Endothelial cell of umbilical vein (primary cell): ENCODE measurements at regions not wholly inside any gene's neighbourhood (a gene's known extent, or its start where the extent isn't known, plus 50 kb on each side); places are given as distances from the start of the nearest gene placed in this dataset.

Experiments used
- BruUV-seq: library from RNA; stranded (reverse); fragments of 400-500 nt; replicated peaks from 2 replicates; lab custom pipeline; 2021; lab: Mats Ljungman, UMichigan
- CTCF ChIA-PET: fragments of 300-600, 350-600 bp; sonication (Branson Sonifier 250); formaldehyde crosslinking; loops from one replicate; lab custom pipeline; 2021; ENCODE audit warnings: antibody characterized with exemption, inconsistent platforms; lab: Charles Lee
- POLR2A ChIA-PET: fragments of 300-600, 350-600 bp; sonication (Branson Sonifier 250); formaldehyde crosslinking; loops from one replicate; lab custom pipeline; 2021; ENCODE audit warnings: antibody characterized with exemption, inconsistent platforms; lab: Charles Lee
- DNase-seq: peaks from one replicate; pipeline ENCODE4 v3.0.0-alpha.2; 2011; ENCODE audit warnings: low read depth, low spot score
- FAIRE-seq: peaks from 2 replicates; lab custom pipeline; 2011; peaks lifted over from hg19 to GRCh38; lab: Jason Lieb, UNC
- H2AFZ ChIP-seq: 2 replicates; pipeline ENCODE4 v1.6.0; 2012; ENCODE audit warnings: low read depth, low read length, control low read depth, inconsistent platforms
- H3K27ac ChIP-seq: 2 replicates; pipeline ENCODE4 v1.5.1; 2011; ENCODE audit warnings: low read depth, mild to moderate bottlenecking, control low read depth, low read length, moderate library complexity; ENCODE audit not compliant: insufficient read depth
- H3K27me3 ChIP-seq, 2 experiments: 2 replicates each; pipeline versions ENCODE4 v1.6.0 to v1.6.1; 2011; ENCODE audit warnings: low read length in 2 of 2, mixed read lengths in 1 of 2; ENCODE audit not compliant: control insufficient read depth in 2 of 2, insufficient read depth in 2 of 2
- H3K36me3 ChIP-seq, 2 experiments: 2 replicates in 1 of 2; 3 replicates in 1 of 2; pipeline ENCODE4 v1.5.1; 2011; ENCODE audit warnings: low read length in 2 of 2, mild to moderate bottlenecking in 1 of 2, moderate library complexity in 1 of 2; ENCODE audit not compliant: control insufficient read depth in 2 of 2, insufficient read depth in 2 of 2; ENCODE audit errors: extremely low read depth in 1 of 2
- H3K4me1 ChIP-seq: 3 replicates; pipeline ENCODE4 v1.5.1; 2011; ENCODE audit warnings: mild to moderate bottlenecking, low read length; ENCODE audit not compliant: control insufficient read depth, insufficient read depth; ENCODE audit errors: extremely low read depth
- H3K4me2 ChIP-seq: 2 replicates; pipeline ENCODE4 v1.6.1; 2011; ENCODE audit warnings: low read length, control low read depth, mixed read lengths; ENCODE audit not compliant: insufficient read depth
- H3K4me3 ChIP-seq, 3 experiments: fragments of 200-600 bp in 1 of 3; sonication (generic), shearing (Covaris generic) in 1 of 3; replicated peaks in 1 of 3; 2 replicates each; pipeline ENCODE4 v1.5.1; 2011 to 2016; ENCODE audit warnings: control low read depth in 3 of 3, low read length in 3 of 3, mild to moderate bottlenecking in 2 of 3, inconsistent platforms in 1 of 3, low read depth in 1 of 3, moderate library complexity in 1 of 3; ENCODE audit not compliant: insufficient read depth in 1 of 3
- H3K79me2 ChIP-seq: 2 replicates; pipeline ENCODE4 v1.6.0; 2012; ENCODE audit warnings: low read length, inconsistent platforms; ENCODE audit not compliant: control insufficient read depth, insufficient read depth
- H3K9ac ChIP-seq: replicated peaks from 2 replicates; pipeline ENCODE3; 2011; ENCODE audit warnings: low read length, control low read depth; ENCODE audit not compliant: insufficient read depth; ENCODE audit errors: extremely low read depth
- H3K9me1 ChIP-seq: replicated peaks from 3 replicates; pipeline ENCODE4 v1.6.0; 2011; ENCODE audit warnings: mild to moderate bottlenecking, low read length; ENCODE audit not compliant: control insufficient read depth, insufficient read depth; ENCODE audit errors: extremely low read depth
- H3K9me3 ChIP-seq: replicated peaks from 2 replicates; pipeline ENCODE4 v1.5.1; 2012; ENCODE audit warnings: low read length, inconsistent platforms; ENCODE audit not compliant: control insufficient read depth, insufficient read depth
- H4K20me1 ChIP-seq: replicated peaks from 2 replicates; pipeline ENCODE3; 2011; ENCODE audit warnings: mild to moderate bottlenecking, low read length; ENCODE audit not compliant: control insufficient read depth, insufficient read depth; ENCODE audit errors: extremely low read depth
- CTCF ChIP-seq, 2 donors: IDR thresholded peaks; 1 replicate in 1 of 2; 2 replicates in 1 of 2; pipeline ENCODE4 v1.5.1; 2011; ENCODE audit warnings: low read length in 2 of 2, mild to moderate bottlenecking in 2 of 2, moderate library complexity in 2 of 2, control low read depth in 1 of 2, inconsistent platforms in 1 of 2, low read depth in 1 of 2; ENCODE audit not compliant: insufficient read depth in 1 of 2; ENCODE audit errors: extremely low read depth in 1 of 2
- EZH2 ChIP-seq: IDR thresholded peaks from 2 replicates; pipeline ENCODE4 v1.6.1; 2012; ENCODE audit warnings: borderline replicate concordance, low read depth, mild to moderate bottlenecking, moderate library complexity, low read length, inconsistent platforms; ENCODE audit not compliant: severe bottlenecking
- FOS ChIP-seq: IDR thresholded peaks from 2 replicates; pipeline ENCODE4 v1.6.1; 2011; ENCODE audit warnings: mild to moderate bottlenecking, low read length, moderate library complexity, borderline replicate concordance; ENCODE audit not compliant: insufficient read depth
- GATA2 ChIP-seq: IDR thresholded peaks from 2 replicates; pipeline ENCODE4 v1.7.0; 2011; ENCODE audit warnings: low read depth, mild to moderate bottlenecking, moderate library complexity, mixed read lengths, low read length; ENCODE audit not compliant: insufficient read length, insufficient read depth
- JUN ChIP-seq: IDR thresholded peaks from 2 replicates; pipeline ENCODE4 v1.6.1; 2011; ENCODE audit warnings: borderline replicate concordance, low read depth; ENCODE audit not compliant: insufficient read length, insufficient read depth
- MAX ChIP-seq: IDR thresholded peaks from 2 replicates; pipeline ENCODE4 v1.6.1; 2011; ENCODE audit not compliant: insufficient read depth, insufficient read length
- MYC ChIP-seq: IDR thresholded peaks from one replicate; pipeline ENCODE4 v1.6.1; 2011; ENCODE audit warnings: mild to moderate bottlenecking, low read depth, low read length
- POLR2A ChIP-seq: IDR thresholded peaks from 2 replicates; pipeline ENCODE4 v1.6.1; 2012; ENCODE audit warnings: low read depth, mild to moderate bottlenecking, control low read depth, low read length
- POLR2AphosphoS5 ChIP-seq: IDR thresholded peaks from 2 replicates; pipeline ENCODE4 v1.6.1; 2012; ENCODE audit warnings: low read depth, mild to moderate bottlenecking, control low read depth, low read length, moderate library complexity; ENCODE audit not compliant: insufficient read depth
- dilution Hi-C: fragments of 300-500 bp; cut with MboI; formaldehyde crosslinking; loops from one replicate; pipeline ENCODE4 v1.15.0; 2019; ENCODE audit warnings: low sequenced_read_pairs; ENCODE audit not compliant: extremely low pct_ligation_motif_present
- intact Hi-C: fragments of 100-400 bp; cut with micrococcal nuclease; formaldehyde crosslinking; loops from one replicate; pipeline ENCODE4 v1.10.0; 2022

GRCh38 chr3:95167748-95168147 lies 1104.9 kb downstream of the NSUN3 start:
- FAIRE-seq (no peak), DNase-seq (no peak)
- no peaks in the 10 kb centered on the region for H3K9me3 ChIP-seq
- no peak overlapping the region for H3K4me3 ChIP-seq
- no TSS peak for BruUV-seq
- intact Hi-C loops = no loop called here
- no peaks in the 10 kb centered on the region for H3K36me3 ChIP-seq
- ChIA-PET CTCF (no interaction called here), POLR2A (no interaction called here)
- no peaks in the 10 kb centered on the region for H3K27me3 ChIP-seq
- H3K9ac ChIP-seq = no peak overlapping the region
- no peaks in the 10 kb centered on the region for H3K4me1 ChIP-seq
- TF ChIP-seq POLR2A = no peak
- TF ChIP-seq CTCF (IDR thresholded peaks at IDR 0.05; ENCODE audit: extremely low read depth in 1 of 2, insufficient read depth in 1 of 2, low read depth in 1 of 2, low read length in 2 of 2) = no peak
- TF ChIP-seq GATA2 = no peak
- no peak for TF ChIP-seq MAX
- TF ChIP-seq FOS = no peak
- no peak for TF ChIP-seq POLR2AphosphoS5
- no peak for TF ChIP-seq JUN
- no peak for TF ChIP-seq MYC
- no peak for TF ChIP-seq EZH2
- no peaks in the 10 kb centered on the region for H3K9me1 ChIP-seq
- H3K4me2 ChIP-seq = no peak overlapping the region
- dilution Hi-C loops = no loop called here
- H3K27ac ChIP-seq = no peak overlapping the region
- no peak overlapping the region for H2AFZ ChIP-seq
- H4K20me1 ChIP-seq = no peaks in the 10 kb centered on the region
- no peaks in the 10 kb centered on the region for H3K79me2 ChIP-seq
